Right lobe of liver (tissue), 4 donors: ENCODE measurements at regions not wholly inside any gene's neighbourhood (a gene's known extent, or its start where the extent isn't known, plus 50 kb on each side); places are given as distances from the start of the nearest gene placed in this dataset.

Experiments
- CTCF ChIP-seq, 4 donors: fragments of 200-600 bp in 3 of 4; fragments of 450-650 bp in 1 of 4; IDR thresholded peaks; one replicate each; pipeline versions ENCODE4 v1.5.1 to v1.8.0; 2016 to 2022; ENCODE audit warnings: antibody characterized with exemption in 4 of 4, mild to moderate bottlenecking in 2 of 4
- POLR2A ChIP-seq: fragments of 450-650 bp; IDR thresholded peaks from one replicate; pipeline ENCODE4 v1.6.1; 2017; ENCODE audit warnings: antibody characterized with exemption, mild to moderate bottlenecking
- donor health status: DM: no; HTN: no; CAD: no.
- donor health status: DM: no; HTN: no; CAD: no.
- donor health status: DM: no; HTN: yes; CAD: no.

- no peak for TF ChIP-seq CTCF (IDR thresholded peaks at IDR 0.05)
- TF ChIP-seq POLR2A = no peak
Measured at GRCh38 chr20:52826321-52826720, 145.8 kb upstream of the TSHZ2 start.
